MM.1S (cell line): ENCODE measurements at regions not wholly inside any gene's neighbourhood (a gene's known extent, or its start where the extent isn't known, plus 50 kb on each side); places are given as distances from the start of the nearest gene placed in this dataset.

ENCODE experiments used
- DNase-seq: peaks from one replicate; pipeline ENCODE4 v3.0.0-alpha.2; 2015
- H2AFZ ChIP-seq: fragments of 300-600 bp; sonication (generic); 2 replicates; pipeline ENCODE4 v1.6.0; 2016; ENCODE audit warnings: antibody characterized with exemption, low read length
- H3F3A ChIP-seq: fragments of 300-600 bp; sonication (generic); 2 replicates; pipeline ENCODE4 v1.6.1; 2016; ENCODE audit warnings: mild to moderate bottlenecking, antibody characterized with exemption, low read length, moderate library complexity, mixed read lengths; ENCODE audit not compliant: insufficient read depth
- H3K27ac ChIP-seq: fragments of 300-600 bp; sonication (generic); 2 replicates; pipeline ENCODE4 v1.5.1; 2016; ENCODE audit warnings: mild to moderate bottlenecking, low read length
- H3K27me3 ChIP-seq: fragments of 300-600 bp; sonication (generic); replicated peaks from 2 replicates; pipeline ENCODE4 v1.6.0; 2016; ENCODE audit warnings: low read length; ENCODE audit not compliant: insufficient read depth
- H3K36me3 ChIP-seq: fragments of 300-600 bp; sonication (generic); replicated peaks from 2 replicates; pipeline ENCODE4 v1.6.1; 2016; ENCODE audit warnings: mild to moderate bottlenecking, low read length, mixed read lengths; ENCODE audit not compliant: insufficient read depth
- H3K4me1 ChIP-seq: fragments of 300-600 bp; sonication (generic); 2 replicates; pipeline ENCODE4 v1.6.1; 2016; ENCODE audit warnings: low read length, mixed read lengths
- H3K4me2 ChIP-seq: fragments of 300-600 bp; sonication (generic); 2 replicates; pipeline ENCODE4 v1.6.0; 2016; ENCODE audit warnings: low read depth, low read length
- H3K4me3 ChIP-seq: fragments of 300-600 bp; sonication (generic); 2 replicates; pipeline ENCODE4 v1.5.1; 2016; ENCODE audit warnings: low read length, mixed read lengths
- H3K79me2 ChIP-seq: fragments of 300-600 bp; sonication (generic); 2 replicates; pipeline ENCODE4 v1.6.1; 2016; ENCODE audit warnings: mixed run types, low read length, mixed read lengths
- H3K9ac ChIP-seq: fragments of 300-600 bp; sonication (generic); 2 replicates; pipeline ENCODE4 v1.6.1; 2016; ENCODE audit warnings: low read length, mixed read lengths
- H3K9me2 ChIP-seq: fragments of 300-600 bp; sonication (generic); replicated peaks from 2 replicates; pipeline ENCODE4 v1.6.1; 2016; ENCODE audit warnings: mild to moderate bottlenecking, low read length, mixed read lengths; ENCODE audit not compliant: insufficient read depth
- H3K9me3 ChIP-seq: fragments of 300-600 bp; sonication (generic); replicated peaks from 2 replicates; pipeline ENCODE4 v1.6.1; 2016; ENCODE audit warnings: mild to moderate bottlenecking, low read length, mixed read lengths; ENCODE audit not compliant: insufficient read depth
- H4K20me1 ChIP-seq: fragments of 300-600 bp; sonication (generic); 2 replicates; pipeline ENCODE4 v1.6.1; 2016; ENCODE audit warnings: mild to moderate bottlenecking, low read length, moderate library complexity, mixed read lengths; ENCODE audit not compliant: insufficient read depth
- CTCF ChIP-seq: fragments of 300-600 bp; sonication (generic); IDR thresholded peaks from 2 replicates; pipeline ENCODE4 v1.5.1; 2016; ENCODE audit warnings: antibody characterized with exemption, low read length, mixed read lengths
- EZH2 ChIP-seq: fragments of 300-600 bp; sonication (generic); optimal IDR thresholded peaks from 2 replicates; pipeline ENCODE3; 2017; ENCODE audit warnings: low read depth, mild to moderate bottlenecking, antibody characterized with exemption, low read length, mixed read lengths
- EZH2phosphoT487 ChIP-seq: fragments of 300-600 bp; sonication (generic); IDR thresholded peaks from 2 replicates; pipeline ENCODE4 v1.6.1; 2018; ENCODE audit warnings: antibody characterized with exemption, low read length

GRCh38 chr12:75877763-75878621, 153.6 kb downstream of the PHLDA1 start:
- H3K4me1 ChIP-seq: no peaks in the 10 kb centered on the region
- H3F3A ChIP-seq: no peaks in the 10 kb centered on the region
- H3K9me3 ChIP-seq: no peaks in the 10 kb centered on the region
- H3K9me2 ChIP-seq: no peaks in the 10 kb centered on the region
- H3K36me3 ChIP-seq: no peaks in the 10 kb centered on the region
- no peak for DNase-seq
- no peak overlapping the region for H3K9ac ChIP-seq
- no peaks in the 10 kb centered on the region for H3K27me3 ChIP-seq
- TF ChIP-seq CTCF: no peak
- TF ChIP-seq EZH2phosphoT487: no peak
- TF ChIP-seq EZH2: no peak
- H3K4me3 ChIP-seq: no peak overlapping the region
- no peak overlapping the region for H2AFZ ChIP-seq
- H3K79me2 ChIP-seq: no peaks in the 10 kb centered on the region
- H4K20me1 ChIP-seq: no peaks in the 10 kb centered on the region
- no peak overlapping the region for H3K27ac ChIP-seq
- H3K4me2 ChIP-seq: no peak overlapping the region

- Histone ChIP-seq H2AFZ (no peak overlapping the region), H3K9ac (no peak overlapping the region)
- no peak for TF ChIP-seq EZH2
- TF ChIP-seq CTCF: no peak
- TF ChIP-seq EZH2phosphoT487: no peak
These were observed 154.5 kb downstream of the PHLDA1 start for GRCh38 chr12:75876832-75877762.

GRCh38 chr12:75874441-75874840, 157.1 kb downstream of the PHLDA1 start:
- Histone ChIP-seq H3K79me2 (no peaks in the 10 kb centered on the region), H3K9me3 (no peaks in the 10 kb centered on the region), H2AFZ (no peak overlapping the region), H3K36me3 (no peaks in the 10 kb centered on the region), H3F3A (no peaks in the 10 kb centered on the region), H3K4me1 (no peaks in the 10 kb centered on the region), H3K9me2 (no peaks in the 10 kb centered on the region), H3K9ac (no peak overlapping the region), H3K4me3 (no peak overlapping the region), H4K20me1 (no peaks in the 10 kb centered on the region), H3K27ac (no peak overlapping the region), H3K27me3 (no peaks in the 10 kb centered on the region), H3K4me2 (no peak overlapping the region)
- DNase-seq: no peak
- no peak for TF ChIP-seq EZH2
- no peak for TF ChIP-seq EZH2phosphoT487
- TF ChIP-seq CTCF: no peak

More at GRCh38 chr12:75876832-75877762, 154.5 kb downstream of the PHLDA1 start:
- no peaks in the 10 kb centered on the region for H3K9me3 ChIP-seq
- H3K27ac ChIP-seq: no peak overlapping the region
- no peaks in the 10 kb centered on the region for H3F3A ChIP-seq
- no peaks in the 10 kb centered on the region for H4K20me1 ChIP-seq
- H3K36me3 ChIP-seq: no peaks in the 10 kb centered on the region
- DNase-seq: no peak
- H3K4me3 ChIP-seq: no peak overlapping the region
- H3K4me1 ChIP-seq: no peaks in the 10 kb centered on the region
- no peaks in the 10 kb centered on the region for H3K79me2 ChIP-seq
- H3K4me2 ChIP-seq: no peak overlapping the region
- H3K9me2 ChIP-seq: no peaks in the 10 kb centered on the region
- no peaks in the 10 kb centered on the region for H3K27me3 ChIP-seq
